Brain microvascular endothelial cell (primary cell): ENCODE measurements at regions not wholly inside any gene's neighbourhood (a gene's known extent, or its start where the extent isn't known, plus 50 kb on each side); places are given as distances from the start of the nearest gene placed in this dataset.

ENCODE experiments used
- DNase-seq: peaks from one replicate; pipeline ENCODE4 v3.0.0-alpha.2; 2020
- H3K27ac ChIP-seq: fragments of 250-450 bp; sonication (Bioruptor Pico); 2 replicates; pipeline ENCODE4 v1.5.1; 2020; ENCODE audit warnings: mild to moderate bottlenecking, moderate library complexity
- H3K27me3 ChIP-seq: fragments of 250-450 bp; sonication (Bioruptor Pico); replicated peaks from 2 replicates; pipeline ENCODE4 v1.5.1; 2020; ENCODE audit warnings: mild to moderate bottlenecking
- H3K36me3 ChIP-seq: fragments of 250-450 bp; sonication (Bioruptor Pico); replicated peaks from 2 replicates; pipeline ENCODE4 v1.5.1; 2020; ENCODE audit warnings: mild to moderate bottlenecking
- H3K4me3 ChIP-seq: 2 replicates; pipeline ENCODE4 v1.5.1; 2011; ENCODE audit warnings: low read depth, mild to moderate bottlenecking, control low read depth, low read length, moderate library complexity
- in situ Hi-C: cut with HindIII; loops from 2 replicates; pipeline ENCODE4 v1.10.0; 2017; ENCODE audit warnings: low sequenced_read_pairs, low pct_ligation_motif_present
- TF ChIP-seq, protein P1 (sequence below): IDR thresholded peaks from 2 replicates; pipeline ENCODE4 v1.5.1; 2011; ENCODE audit warnings: low read depth, mild to moderate bottlenecking, moderate library complexity, low read length, control low read depth, inconsistent platforms; ENCODE audit errors: missing control alignments

DNA sequence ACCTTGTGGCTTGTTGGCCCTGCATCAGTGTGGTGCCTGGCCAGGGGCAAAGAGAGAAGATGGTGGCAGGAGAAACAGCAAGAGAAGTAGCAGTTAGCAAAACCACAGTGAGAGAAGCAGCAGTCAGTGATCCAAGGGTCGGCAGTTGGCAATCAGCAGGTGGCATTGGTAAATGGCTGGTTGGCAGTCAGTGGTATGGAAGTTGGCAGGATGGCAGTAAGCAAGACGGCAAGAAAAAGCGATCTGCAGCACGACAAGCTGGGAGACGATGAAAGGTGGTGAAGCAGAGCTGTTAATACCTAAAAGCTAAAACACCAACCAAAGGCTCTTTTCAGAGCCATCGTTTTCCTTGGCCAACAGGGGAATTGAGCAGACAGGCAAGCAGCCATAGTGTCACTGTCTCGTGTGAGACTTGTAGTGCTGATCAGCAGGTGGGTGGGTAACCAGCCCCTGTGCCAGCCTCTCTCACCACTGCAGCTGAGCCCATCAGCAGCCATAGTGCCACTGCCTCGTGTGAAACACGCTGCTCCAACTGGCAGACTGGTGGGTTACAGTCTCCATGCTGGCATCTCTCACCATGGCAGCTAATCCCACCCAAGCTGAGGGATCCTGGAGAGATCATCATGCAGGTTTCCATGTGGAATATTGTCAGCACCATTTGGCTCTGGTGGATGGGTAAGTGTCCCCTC is 2078.4 kb downstream of the PCDH7 start:
- no peak for DNase-seq
- no peaks in the 10 kb centered on the region for H3K27me3 ChIP-seq
- TF ChIP-seq, protein P1, sequence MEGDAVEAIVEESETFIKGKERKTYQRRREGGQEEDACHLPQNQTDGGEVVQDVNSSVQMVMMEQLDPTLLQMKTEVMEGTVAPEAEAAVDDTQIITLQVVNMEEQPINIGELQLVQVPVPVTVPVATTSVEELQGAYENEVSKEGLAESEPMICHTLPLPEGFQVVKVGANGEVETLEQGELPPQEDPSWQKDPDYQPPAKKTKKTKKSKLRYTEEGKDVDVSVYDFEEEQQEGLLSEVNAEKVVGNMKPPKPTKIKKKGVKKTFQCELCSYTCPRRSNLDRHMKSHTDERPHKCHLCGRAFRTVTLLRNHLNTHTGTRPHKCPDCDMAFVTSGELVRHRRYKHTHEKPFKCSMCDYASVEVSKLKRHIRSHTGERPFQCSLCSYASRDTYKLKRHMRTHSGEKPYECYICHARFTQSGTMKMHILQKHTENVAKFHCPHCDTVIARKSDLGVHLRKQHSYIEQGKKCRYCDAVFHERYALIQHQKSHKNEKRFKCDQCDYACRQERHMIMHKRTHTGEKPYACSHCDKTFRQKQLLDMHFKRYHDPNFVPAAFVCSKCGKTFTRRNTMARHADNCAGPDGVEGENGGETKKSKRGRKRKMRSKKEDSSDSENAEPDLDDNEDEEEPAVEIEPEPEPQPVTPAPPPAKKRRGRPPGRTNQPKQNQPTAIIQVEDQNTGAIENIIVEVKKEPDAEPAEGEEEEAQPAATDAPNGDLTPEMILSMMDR, result no peak
- H3K36me3 ChIP-seq, result no peaks in the 10 kb centered on the region
- H3K4me3 ChIP-seq, result no peak overlapping the region
- H3K27ac ChIP-seq, result no peak overlapping the region
- in situ Hi-C loops, result no loop called here

DNA sequence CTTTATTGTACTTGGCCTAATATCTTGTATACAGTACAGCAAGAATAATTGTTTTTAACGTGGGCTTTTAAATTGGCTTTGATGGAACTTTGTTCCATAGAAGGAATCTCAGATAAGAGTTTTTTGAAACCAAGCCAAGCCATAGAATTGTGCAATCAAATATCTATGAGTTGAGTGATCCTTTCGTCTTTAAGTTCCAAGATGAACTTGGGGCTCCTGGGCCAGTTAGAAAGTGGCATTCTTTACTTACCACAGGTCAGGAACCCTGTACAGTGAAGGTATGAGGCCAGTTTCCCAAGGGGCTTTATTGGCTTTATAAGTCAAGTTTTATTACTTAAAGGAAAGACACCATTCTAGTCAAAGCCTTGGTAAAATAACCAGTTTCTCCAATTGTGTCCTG is 2104.2 kb downstream of the PCDH7 start:
- TF ChIP-seq, protein P1, result no peak
- Histone ChIP-seq H3K4me3 (no peak overlapping the region), H3K27ac (no peak overlapping the region), H3K27me3 (no peaks in the 10 kb centered on the region), H3K36me3 (no peaks in the 10 kb centered on the region)
- in situ Hi-C loops, result no loop called here
- peak; percentile 29 for DNase-seq

GRCh38 chr4:32826169-32826568 is 2106.0 kb downstream of the PCDH7 start:
- H3K4me3 ChIP-seq, result no peak overlapping the region
- in situ Hi-C loops, result no loop called here

GRCh38 chr4:32830160-32830559 is 2110.0 kb downstream of the PCDH7 start:
- in situ Hi-C loops, result no loop called here
- Histone ChIP-seq H3K36me3 (no peaks in the 10 kb centered on the region), H3K4me3 (no peak overlapping the region), H3K27ac (no peak overlapping the region), H3K27me3 (no peaks in the 10 kb centered on the region)
- no peak for DNase-seq
- TF ChIP-seq, protein P1, result no peak

More at GRCh38 chr4:32826169-32826568, 2106.0 kb downstream of the PCDH7 start:
- H3K27ac ChIP-seq, result no peak overlapping the region
- H3K36me3 ChIP-seq, result no peaks in the 10 kb centered on the region
- DNase-seq, result no peak
- TF ChIP-seq, protein P1, result no peak
- no peaks in the 10 kb centered on the region for H3K27me3 ChIP-seq

- in situ Hi-C loops, result no loop called here
- DNase-seq, result no peak
- TF ChIP-seq, protein P1, result no peak
- H3K27ac ChIP-seq, result no peak overlapping the region
- no peak overlapping the region for H3K4me3 ChIP-seq
- no peaks in the 10 kb centered on the region for H3K27me3 ChIP-seq
- H3K36me3 ChIP-seq, result no peaks in the 10 kb centered on the region
These were observed 2110.9 kb downstream of the PCDH7 start for GRCh38 chr4:32831104-32831503.
